ENCODE measurements at regions not wholly inside any gene's neighbourhood (a gene's known extent, or its start where the extent isn't known, plus 50 kb on each side); places are given as distances from the start of the nearest gene placed in this dataset.

GRCh38 chr3:34842706-34843480, 796.4 kb upstream of the ARPP21 start:
- FAIRE-seq = no peak

- FAIRE-seq = no peak
Observed at GRCh38 chr3:34844323-34844620, 795.1 kb upstream of the ARPP21 start.

GRCh38 chr3:34851137-34851536, 788.2 kb upstream of the ARPP21 start:
- no peak for FAIRE-seq

- FAIRE-seq = no peak
Observed at GRCh38 chr3:34852844-34853439, 786.4 kb upstream of the ARPP21 start.

GRCh38 chr3:34856081-34856947, 783.0 kb upstream of the ARPP21 start:
- no peak for FAIRE-seq

- no peak for FAIRE-seq
Observed at GRCh38 chr3:34858067-34858660, 781.2 kb upstream of the ARPP21 start.

GRCh38 chr3:34859746-34860145, 779.6 kb upstream of the ARPP21 start:
- no peak for FAIRE-seq

GRCh38 chr3:34862456-34862855, 776.9 kb upstream of the ARPP21 start:
- no peak for FAIRE-seq

- no peak for FAIRE-seq
Observed at GRCh38 chr3:34863485-34863884, 775.8 kb upstream of the ARPP21 start.

GRCh38 chr3:34864011-34864410, 775.3 kb upstream of the ARPP21 start:
- no peak for FAIRE-seq

GRCh38 chr3:34865346-34865745, 774.0 kb upstream of the ARPP21 start:
- FAIRE-seq = no peak

- FAIRE-seq = no peak
Observed at GRCh38 chr3:34868935-34869334, 770.4 kb upstream of the ARPP21 start.

GRCh38 chr3:34869696-34870095, 769.6 kb upstream of the ARPP21 start:
- no peak for FAIRE-seq

- no peak for FAIRE-seq
Observed at GRCh38 chr3:34872406-34872805, 766.9 kb upstream of the ARPP21 start.

GRCh38 chr3:34876997-34877396, 762.3 kb upstream of the ARPP21 start:
- no peak for FAIRE-seq

- no peak for FAIRE-seq
Observed at GRCh38 chr3:34878488-34878887, 760.8 kb upstream of the ARPP21 start.

- FAIRE-seq = no peak
Observed at GRCh38 chr3:34881026-34881425, 758.3 kb upstream of the ARPP21 start.

- no peak for FAIRE-seq
Observed at GRCh38 chr3:34882764-34883163, 756.6 kb upstream of the ARPP21 start.

- no peak for FAIRE-seq
Observed at GRCh38 chr3:34884007-34884406, 755.3 kb upstream of the ARPP21 start.

- no peak for FAIRE-seq
Observed at GRCh38 chr3:34886443-34886842, 752.9 kb upstream of the ARPP21 start.

GRCh38 chr3:34889641-34890040, 749.7 kb upstream of the ARPP21 start:
- FAIRE-seq = no peak

- no peak for FAIRE-seq
Observed at GRCh38 chr3:34890247-34890646, 749.1 kb upstream of the ARPP21 start.

- no peak for FAIRE-seq
Observed at GRCh38 chr3:34891941-34892340, 747.4 kb upstream of the ARPP21 start.

- FAIRE-seq = no peak
Observed at GRCh38 chr3:34895841-34896240, 743.5 kb upstream of the ARPP21 start.

Measured in G401.6 (cell line).